Activated naive CD8-positive, alpha-beta T cell treated with anti-CD3 and anti-CD28 coated beads, Interleukin-2, amount 10 ng/mL, durations not matched to agents 7 days and 5 days (primary cell): ENCODE measurements at regions not wholly inside any gene's neighbourhood (a gene's known extent, or its start where the extent isn't known, plus 50 kb on each side); places are given as distances from the start of the nearest gene placed in this dataset.
"Not testable (repeated sequence)": the region's sequence is repeated elsewhere in the genome, so short reads cannot be mapped to it uniquely, and the experiment has no call there.

ENCODE experiments used
- ATAC-seq: fragments of 150-1000 bp; cut with Tn5 transposase; one replicate; pipeline ENCODE4 v1.10.0; 2021; ENCODE audit warnings: low read depth, moderate library complexity
- POLR2A ChIA-PET: fragments of 350-600 bp; sonication (Branson Sonifier 250); formaldehyde crosslinking; loops from one replicate; lab custom pipeline; 2021; ENCODE audit warnings: antibody characterized with exemption; lab: Charles Lee
- DNase-seq: peaks from one replicate; pipeline ENCODE4 v3.0.0; 2021
- H3K27ac Mint-ChIP-seq: one replicate; pipeline ENCODE4 v1.8.0; 2022; ENCODE audit warnings: mild to moderate bottlenecking, mixed read lengths
- H3K27me3 Mint-ChIP-seq: one replicate; pipeline ENCODE4 v1.8.0; 2022; ENCODE audit warnings: mild to moderate bottlenecking, moderate library complexity, mixed read lengths
- H3K36me3 Mint-ChIP-seq: one replicate; pipeline ENCODE4 v1.8.0; 2021; ENCODE audit warnings: mild to moderate bottlenecking, mixed read lengths
- H3K4me1 Mint-ChIP-seq: one replicate; pipeline ENCODE4 v1.8.0; 2021; ENCODE audit warnings: mixed read lengths
- H3K4me3 Mint-ChIP-seq: one replicate; pipeline ENCODE4 v1.8.0; 2022; ENCODE audit warnings: mild to moderate bottlenecking, moderate library complexity, mixed read lengths
- H3K9me3 Mint-ChIP-seq: one replicate; pipeline ENCODE4 v1.8.0; 2021; ENCODE audit warnings: mixed read lengths

GRCh38 chr6:3913958-3914337, 64.8 kb downstream of the FAM50B start:
- ATAC-seq (no peak), DNase-seq (no peak)
- Mint-ChIP-seq H3K27ac (no peak overlapping the region), H3K4me3 (peak overlapping the region; percentile 2), H3K36me3 (peaks cover 2% of the 10 kb centered on the region), H3K27me3 (peaks cover 57% of the 10 kb centered on the region), H3K9me3 (peaks cover 6% of the 10 kb centered on the region), H3K4me1 (peaks cover 21% of the 10 kb centered on the region)
- POLR2A ChIA-PET, result interaction anchor here (1.2 kb wide), 1 partner anchor 20 kb away, joined by 3 read pairs; no protein-coding TSS in a partner anchor

DNA sequence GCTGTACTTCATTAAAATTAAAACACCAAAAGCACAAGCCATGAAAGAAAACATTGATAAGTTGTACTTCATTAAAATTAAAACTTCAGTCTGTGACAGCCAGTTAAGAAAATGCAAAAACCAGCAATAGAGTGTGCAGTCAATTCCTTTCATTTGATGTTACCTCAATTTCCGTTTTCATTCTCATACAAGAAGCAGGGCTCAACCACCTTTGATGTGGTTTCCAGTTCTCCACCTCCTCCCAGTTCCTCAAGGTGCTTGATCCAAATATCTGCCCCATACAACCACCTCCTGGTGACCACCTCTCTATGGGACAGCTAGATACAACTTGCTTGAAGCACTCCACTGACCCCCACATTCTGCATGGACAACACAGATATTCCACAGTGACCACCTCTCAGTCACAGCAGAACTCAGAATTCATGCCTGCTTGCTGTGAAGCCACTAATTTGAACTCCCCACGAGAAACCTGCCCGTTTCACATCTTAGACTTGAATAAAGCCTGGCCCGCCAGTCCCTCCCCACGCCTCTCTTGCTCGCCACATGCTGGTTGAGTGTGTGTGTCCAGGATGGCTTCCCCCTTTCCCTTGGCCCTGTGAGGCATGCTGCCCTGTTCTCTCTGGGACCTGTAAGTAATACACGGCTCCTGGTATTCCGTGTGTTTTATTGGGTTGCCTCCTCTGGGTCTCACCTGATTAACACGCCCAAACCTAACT, 66.1 kb downstream of the FAM50B start:
- Mint-ChIP-seq H3K4me1 (peaks cover 21% of the 10 kb centered on the region), H3K27ac (peak overlapping the region; percentile 8), H3K27me3 (peaks cover 57% of the 10 kb centered on the region), H3K36me3 (peaks cover 2% of the 10 kb centered on the region), H3K9me3 (peaks cover 8% of the 10 kb centered on the region), H3K4me3 (peak overlapping the region; percentile 57)
- DNase-seq (peak; percentile 54), ATAC-seq (peak; percentile 87)
- POLR2A ChIA-PET, result interaction anchor here (1.2 kb wide), 1 partner anchor 21 kb away, joined by 3 read pairs; no protein-coding TSS in a partner anchor

DNA sequence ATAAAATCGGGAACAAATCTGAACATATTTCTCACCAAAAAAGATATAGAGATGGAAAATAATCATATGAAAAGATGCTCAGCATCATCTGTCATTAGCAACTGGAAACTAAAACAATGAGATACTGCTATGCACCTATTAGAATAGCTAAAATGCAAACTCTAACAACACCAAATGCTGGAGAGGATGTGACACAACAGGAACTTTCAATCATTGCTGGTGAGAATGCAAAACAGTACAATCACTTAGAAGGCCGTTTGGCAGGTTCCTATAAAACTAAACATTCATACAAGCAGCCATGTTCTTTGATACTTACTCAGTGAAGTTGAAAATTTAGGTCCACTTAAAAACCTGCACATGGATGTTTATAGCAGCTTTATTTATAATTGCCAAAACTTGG, 67.0 kb downstream of the FAM50B start:
- H3K36me3 Mint-ChIP-seq, result peaks cover 2% of the 10 kb centered on the region
- DNase-seq (no peak), ATAC-seq (peak; percentile 28)
- H3K4me3 Mint-ChIP-seq, result no peak overlapping the region
- H3K4me1 Mint-ChIP-seq, result peaks cover 21% of the 10 kb centered on the region
- H3K9me3 Mint-ChIP-seq, result peaks cover 8% of the 10 kb centered on the region
- peaks cover 52% of the 10 kb centered on the region for H3K27me3 Mint-ChIP-seq
- POLR2A ChIA-PET, result no interaction called here
- no peak overlapping the region for H3K27ac Mint-ChIP-seq

DNA sequence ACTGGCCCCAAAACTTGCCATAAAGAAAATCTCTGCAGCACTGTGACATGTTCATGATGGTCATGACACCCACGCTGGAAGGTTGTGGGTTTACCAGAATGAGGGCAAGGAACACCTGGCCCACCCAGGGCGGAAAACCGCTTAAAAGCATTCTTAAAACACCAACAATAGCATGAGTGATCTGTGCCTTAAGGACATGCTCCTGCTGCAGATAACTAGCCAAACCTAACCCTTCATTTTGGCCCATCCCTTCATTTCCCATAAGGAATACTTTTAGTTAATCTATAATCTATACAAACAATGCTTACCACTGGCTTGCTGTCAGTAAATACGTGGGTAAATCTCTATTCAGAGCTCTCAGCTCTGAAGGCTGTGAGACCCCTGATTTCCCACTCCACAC, 67.6 kb downstream of the FAM50B start:
- POLR2A ChIA-PET, H3K36me3 Mint-ChIP-seq, ATAC-seq, H3K9me3 Mint-ChIP-seq, H3K27ac Mint-ChIP-seq, H3K4me3 Mint-ChIP-seq, DNase-seq: not testable (repeated sequence)
- Mint-ChIP-seq H3K4me1 (peaks cover 21% of the 10 kb centered on the region), H3K27me3 (peaks cover 46% of the 10 kb centered on the region)

- DNase-seq (no peak), ATAC-seq (no peak)
- Mint-ChIP-seq H3K4me3 (no peak overlapping the region), H3K9me3 (peaks cover 8% of the 10 kb centered on the region), H3K4me1 (peaks cover 21% of the 10 kb centered on the region), H3K27ac (no peak overlapping the region), H3K36me3 (peaks cover 2% of the 10 kb centered on the region), H3K27me3 (peaks cover 40% of the 10 kb centered on the region)
- POLR2A ChIA-PET, result no interaction called here
Measured at GRCh38 chr6:3918469-3918868, 69.3 kb downstream of the FAM50B start.

GRCh38 chr6:3919130-3919628, 70.0 kb downstream of the FAM50B start:
- Mint-ChIP-seq H3K36me3 (no peaks in the 10 kb centered on the region), H3K9me3 (peaks cover 8% of the 10 kb centered on the region), H3K4me1 (peaks cover 18% of the 10 kb centered on the region), H3K4me3 (no peak overlapping the region), H3K27me3 (peaks cover 39% of the 10 kb centered on the region), H3K27ac (no peak overlapping the region)
- DNase-seq (no peak), ATAC-seq (no peak)
- POLR2A ChIA-PET, result no interaction called here

DNA sequence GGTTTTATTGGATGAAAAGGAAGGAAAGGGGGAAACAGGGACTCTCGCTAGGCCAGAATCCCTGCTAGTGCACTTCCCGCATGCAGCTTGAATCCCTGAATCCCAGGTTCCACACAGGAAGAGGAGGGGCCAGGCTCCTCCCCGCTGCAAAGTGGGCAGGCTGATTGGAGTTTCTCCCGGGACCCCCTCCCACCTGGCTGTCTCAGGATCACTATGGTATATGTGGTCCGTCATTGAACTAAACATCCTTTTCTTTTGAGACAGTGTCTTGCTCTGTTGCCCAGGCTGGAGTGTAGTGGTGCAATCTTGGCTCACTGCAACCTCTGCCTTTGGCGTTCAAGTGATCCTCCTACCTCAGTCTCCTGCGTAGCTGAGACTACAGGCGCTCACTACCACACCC, 70.7 kb downstream of the FAM50B start:
- Mint-ChIP-seq H3K4me1 (peaks cover 14% of the 10 kb centered on the region), H3K9me3 (peaks cover 8% of the 10 kb centered on the region), H3K4me3 (no peak overlapping the region), H3K27ac (no peak overlapping the region), H3K27me3 (peaks cover 39% of the 10 kb centered on the region), H3K36me3 (no peaks in the 10 kb centered on the region)
- ATAC-seq (no peak), DNase-seq (no peak)
- POLR2A ChIA-PET, result no interaction called here

- POLR2A ChIA-PET, result no interaction called here
- ATAC-seq (no peak), DNase-seq (no peak)
- H3K9me3 Mint-ChIP-seq, result peaks cover 8% of the 10 kb centered on the region
- H3K4me1 Mint-ChIP-seq, result peaks cover 11% of the 10 kb centered on the region
- H3K27me3 Mint-ChIP-seq, result peaks cover 40% of the 10 kb centered on the region
- H3K27ac Mint-ChIP-seq, result no peak overlapping the region
- H3K36me3 Mint-ChIP-seq, result no peaks in the 10 kb centered on the region
- no peak overlapping the region for H3K4me3 Mint-ChIP-seq
Measured at GRCh38 chr6:3920321-3920720, 71.1 kb downstream of the FAM50B start.

DNA sequence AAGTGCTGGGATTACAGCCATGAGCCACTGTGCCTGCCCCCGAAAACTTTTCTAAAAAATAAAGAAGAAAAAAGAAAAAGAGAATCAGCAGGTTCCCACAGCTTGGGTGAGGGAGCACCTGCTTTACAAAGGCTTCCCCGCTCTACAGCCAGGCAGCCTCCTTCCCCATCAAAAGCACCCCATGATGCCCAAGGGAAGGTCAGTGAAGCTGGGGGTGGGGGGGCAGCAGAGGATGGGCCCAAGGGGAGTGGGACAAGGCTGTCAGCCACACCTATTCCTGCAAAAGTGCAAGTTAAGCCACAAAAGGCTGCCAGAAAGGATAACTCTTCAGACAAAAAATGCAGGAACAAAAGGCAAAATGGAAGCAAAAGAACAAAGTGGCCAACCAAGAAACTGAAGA, 72.5 kb downstream of the FAM50B start:
- POLR2A ChIA-PET, result no interaction called here
- Mint-ChIP-seq H3K27ac (no peak overlapping the region), H3K36me3 (no peaks in the 10 kb centered on the region), H3K4me3 (no peak overlapping the region), H3K9me3 (peaks cover 8% of the 10 kb centered on the region), H3K27me3 (peaks cover 40% of the 10 kb centered on the region), H3K4me1 (peaks cover 2% of the 10 kb centered on the region)
- ATAC-seq (no peak), DNase-seq (no peak)

DNA sequence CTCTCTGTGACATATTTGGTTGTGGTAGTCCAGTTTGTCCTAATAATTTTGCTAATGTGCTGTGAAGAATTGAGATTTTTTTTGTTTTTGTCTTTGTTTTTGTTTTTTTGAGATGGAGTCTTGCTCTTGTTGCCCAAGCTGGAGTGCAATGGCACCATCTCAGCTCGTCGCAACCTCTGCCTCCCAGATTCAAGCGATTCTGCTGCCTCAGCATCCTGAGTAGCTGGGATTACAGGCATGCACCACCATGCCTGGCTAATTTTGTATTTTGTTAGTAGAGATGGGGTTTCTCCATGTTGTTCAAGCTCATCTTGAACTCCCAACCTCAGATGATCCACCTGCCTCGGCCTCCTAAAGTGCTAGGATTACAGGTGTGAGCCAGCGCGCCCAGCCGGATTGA, 73.4 kb downstream of the FAM50B start:
- H3K27ac Mint-ChIP-seq, POLR2A ChIA-PET, ATAC-seq, H3K4me3 Mint-ChIP-seq, H3K4me1 Mint-ChIP-seq, H3K9me3 Mint-ChIP-seq, H3K36me3 Mint-ChIP-seq, DNase-seq: not testable (repeated sequence)
- H3K27me3 Mint-ChIP-seq, result peaks cover 36% of the 10 kb centered on the region

DNA sequence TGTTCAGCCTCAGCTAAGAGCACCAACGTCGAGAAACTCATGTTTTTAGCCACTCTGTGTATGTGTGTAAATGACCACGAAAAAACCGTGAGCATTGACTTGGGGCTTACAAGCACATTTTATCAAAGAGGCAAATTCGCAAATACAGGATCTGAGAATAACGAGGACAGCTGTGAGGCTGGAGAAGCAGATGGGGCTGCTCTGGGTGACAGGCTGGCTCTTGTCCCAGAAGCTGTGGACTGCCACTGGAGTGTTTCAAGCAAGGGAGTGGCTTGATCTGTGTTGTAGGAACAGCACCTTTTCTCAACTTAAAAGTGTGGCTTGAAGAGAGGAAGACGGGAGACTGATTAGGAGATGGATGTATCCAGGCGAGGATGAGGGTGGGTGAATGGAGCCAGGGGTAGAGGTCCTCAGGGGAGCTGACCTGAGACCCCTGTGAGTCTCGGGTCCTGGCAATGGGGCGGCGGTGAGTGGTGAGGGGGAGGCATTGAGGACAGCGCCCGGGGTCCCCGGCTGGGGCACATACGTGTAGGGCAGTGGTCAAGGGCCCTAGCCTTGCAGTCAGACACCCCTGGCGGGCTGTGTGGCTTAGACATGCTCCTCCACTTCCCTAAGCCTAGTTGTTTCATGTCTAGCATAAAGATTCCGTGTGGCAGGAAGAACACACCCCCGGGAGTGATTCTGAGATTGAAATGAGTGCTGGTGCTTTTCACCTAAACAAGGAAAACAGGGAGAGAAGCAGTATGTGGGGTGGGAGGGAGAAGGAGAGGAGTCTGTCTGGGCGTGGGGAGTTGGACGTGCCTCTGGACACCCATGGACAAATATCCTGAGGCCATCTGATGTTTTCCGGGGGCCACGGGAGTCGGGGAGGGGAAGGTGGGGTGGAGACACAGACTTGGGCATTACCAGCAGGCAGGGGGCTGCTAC, 76.3 kb downstream of the FAM50B start:
- not testable (repeated sequence) for H3K27ac Mint-ChIP-seq

GRCh38 chr6:3926150-3926482, 76.9 kb downstream of the FAM50B start:
- H3K36me3 Mint-ChIP-seq, result no peaks in the 10 kb centered on the region
- H3K27me3 Mint-ChIP-seq, result peaks cover 28% of the 10 kb centered on the region
- no peak overlapping the region for H3K4me3 Mint-ChIP-seq
- ATAC-seq (no peak), DNase-seq (no peak)
- H3K9me3 Mint-ChIP-seq, result no peaks in the 10 kb centered on the region
- no peaks in the 10 kb centered on the region for H3K4me1 Mint-ChIP-seq
- POLR2A ChIA-PET, result no interaction called here
- no peak overlapping the region for H3K27ac Mint-ChIP-seq

More for the DNA sequence above, 76.3 kb downstream of the FAM50B start:
- DNase-seq, POLR2A ChIA-PET, H3K4me3 Mint-ChIP-seq, H3K36me3 Mint-ChIP-seq, H3K9me3 Mint-ChIP-seq, ATAC-seq, H3K4me1 Mint-ChIP-seq: not testable (repeated sequence)
- peaks cover 31% of the 10 kb centered on the region for H3K27me3 Mint-ChIP-seq

DNA sequence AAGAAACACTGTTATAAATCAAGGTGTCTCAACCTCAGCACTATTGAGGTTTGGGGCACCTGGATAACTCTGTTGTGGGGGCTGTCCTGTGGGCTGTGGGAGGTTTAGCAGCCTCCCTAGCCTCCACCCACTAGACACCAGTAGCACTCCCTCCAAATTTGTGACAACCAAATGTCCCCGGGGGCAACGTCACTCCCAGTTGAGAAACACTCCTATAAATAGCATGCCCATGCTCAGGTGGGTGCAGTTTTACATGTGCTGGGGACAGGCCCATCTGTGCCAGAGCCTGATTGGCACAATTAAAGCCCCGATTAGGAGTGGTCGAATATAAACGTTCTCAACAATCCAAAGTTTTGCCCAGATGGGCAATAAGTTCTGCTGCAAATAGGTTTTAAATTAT, 78.9 kb downstream of the FAM50B start:
- H3K36me3 Mint-ChIP-seq, result no peaks in the 10 kb centered on the region
- DNase-seq (no peak), ATAC-seq (no peak)
- POLR2A ChIA-PET, result no interaction called here
- H3K4me3 Mint-ChIP-seq, result no peak overlapping the region
- no peaks in the 10 kb centered on the region for H3K9me3 Mint-ChIP-seq
- peaks cover 18% of the 10 kb centered on the region for H3K27me3 Mint-ChIP-seq
- no peak overlapping the region for H3K27ac Mint-ChIP-seq
- H3K4me1 Mint-ChIP-seq, result no peaks in the 10 kb centered on the region
